ENCODE measurements at regions not wholly inside any gene's neighbourhood (a gene's known extent, or its start where the extent isn't known, plus 50 kb on each side); places are given as distances from the start of the nearest gene placed in this dataset.
"Not testable (repeated sequence)": the region's sequence is repeated elsewhere in the genome, so short reads cannot be mapped to it uniquely, and the experiment has no call there.

DNA sequence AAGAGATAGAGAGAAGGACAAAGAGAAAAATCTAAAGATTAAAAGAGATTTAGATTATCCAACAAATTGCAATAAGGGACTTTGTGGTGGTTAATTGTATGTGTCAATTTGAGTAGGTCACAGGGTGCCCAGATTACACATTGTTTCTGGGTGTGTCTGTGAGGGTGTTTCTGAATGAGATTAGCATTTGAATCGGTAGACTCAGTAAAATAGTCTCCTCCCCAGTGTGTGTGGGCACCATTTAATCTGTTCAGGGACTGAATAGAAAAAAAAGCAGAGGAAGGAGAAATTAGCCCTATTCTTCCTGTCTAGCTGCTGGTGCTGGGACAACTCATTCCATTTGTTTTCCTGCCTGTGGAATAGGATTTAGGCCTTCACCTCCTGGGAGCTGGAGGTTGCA is 339.8 kb upstream of the EPHA4 start:
- FAIRE-seq: no peak

GRCh38 chr2:221911321-221911720 is 339.2 kb upstream of the EPHA4 start:
- FAIRE-seq: no peak

DNA sequence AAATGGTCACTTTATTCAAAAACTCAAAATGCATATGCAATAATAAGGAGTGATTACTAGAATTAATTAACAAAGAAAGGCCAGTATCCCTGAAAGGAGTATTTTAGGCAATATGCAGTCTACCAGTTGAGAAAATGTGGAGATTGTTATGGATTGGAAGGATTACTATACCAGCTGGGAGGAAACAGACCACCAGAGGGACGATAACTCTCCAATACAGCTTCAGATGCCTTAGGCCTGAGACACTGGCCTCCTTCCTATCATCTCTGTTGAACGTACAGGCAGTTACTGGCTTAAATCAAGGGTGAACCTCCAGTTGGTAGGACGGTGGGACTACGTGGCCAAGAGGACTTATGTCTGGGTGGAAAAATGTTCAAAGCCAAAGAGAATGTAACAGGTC is 336.4 kb upstream of the EPHA4 start:
- no peak for FAIRE-seq

GRCh38 chr2:221897718-221898117 is 325.6 kb upstream of the EPHA4 start:
- no peak for FAIRE-seq

GRCh38 chr2:221896505-221897151 is 324.5 kb upstream of the EPHA4 start:
- no peak for FAIRE-seq

DNA sequence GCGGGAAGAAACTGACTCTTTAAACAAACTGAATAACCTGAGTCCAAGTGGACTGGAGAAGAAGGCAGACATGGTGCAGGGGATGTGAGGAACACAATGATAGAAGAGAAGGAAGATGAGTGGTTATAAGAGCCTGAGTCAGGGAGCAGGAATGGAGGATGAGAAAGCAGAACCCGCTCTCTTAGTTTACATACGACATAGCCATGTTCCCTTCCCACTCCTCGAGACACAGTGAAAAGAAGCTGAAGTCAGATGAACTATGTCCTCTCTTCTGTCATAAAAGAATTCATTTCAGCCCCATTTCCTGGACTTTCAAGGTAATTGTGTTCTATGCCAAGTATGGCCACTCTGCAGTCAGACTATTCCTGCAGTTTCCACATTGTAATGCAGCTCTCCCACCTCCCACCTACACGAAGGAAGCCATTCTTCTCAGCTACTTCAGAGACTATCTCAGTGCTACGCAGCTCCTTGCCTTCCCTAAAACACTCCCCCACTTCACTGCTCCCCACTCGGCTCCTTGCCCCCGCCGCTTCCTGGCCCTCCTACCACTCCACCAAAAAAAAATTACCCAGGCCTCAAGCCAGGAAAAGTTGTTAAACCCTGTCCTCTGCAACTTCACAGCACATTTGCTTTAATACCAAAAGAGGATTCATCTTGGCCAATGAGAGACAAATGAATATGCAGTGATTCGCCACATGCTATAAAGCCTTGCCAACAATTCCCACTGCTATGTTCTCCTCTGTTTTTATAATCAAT is 323.4 kb upstream of the EPHA4 start:
- no peak for FAIRE-seq

- no peak for FAIRE-seq
These were observed 321.4 kb upstream of the EPHA4 start for GRCh38 chr2:221893501-221893900.

- FAIRE-seq: not testable (repeated sequence)
These were observed 319.9 kb upstream of the EPHA4 start for GRCh38 chr2:221892006-221892405.

DNA sequence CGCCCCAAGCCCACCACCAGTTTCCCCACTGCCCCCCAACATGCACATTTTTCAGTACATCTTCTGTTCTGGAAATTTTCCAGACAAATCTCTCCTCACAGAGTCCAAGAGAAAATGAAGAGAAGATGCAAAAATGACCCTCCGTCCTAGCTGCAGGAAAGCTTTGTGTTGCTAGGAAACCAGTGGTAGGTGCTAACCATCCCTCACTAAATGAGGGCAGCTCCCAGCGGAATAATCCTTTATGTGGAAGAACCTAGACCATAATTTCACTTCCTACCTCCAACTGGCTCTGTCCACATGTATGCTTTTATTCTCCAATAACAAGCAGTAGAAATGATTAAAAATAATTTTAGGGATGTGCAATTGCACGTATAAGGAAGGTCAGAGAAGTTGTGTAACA is 311.9 kb upstream of the EPHA4 start:
- no peak for FAIRE-seq

DNA sequence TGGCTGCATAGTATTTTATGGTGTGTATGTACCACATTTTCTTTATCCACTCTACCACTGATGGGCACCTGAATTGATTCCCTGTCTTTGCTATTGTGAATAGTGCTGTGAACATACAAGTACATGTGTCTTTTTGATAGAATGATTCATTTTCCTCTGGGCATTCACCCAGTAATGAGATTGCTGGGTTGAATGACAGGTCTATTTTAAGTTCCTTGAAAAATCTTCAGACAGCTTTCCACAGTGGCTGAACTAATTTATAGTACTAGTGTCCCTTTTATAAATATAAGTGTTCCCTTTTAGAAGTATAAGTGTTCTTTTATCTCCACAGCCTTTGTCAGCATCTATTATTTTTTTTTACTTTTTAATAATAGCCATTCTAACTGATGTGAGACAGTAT is 303.9 kb upstream of the EPHA4 start:
- no peak for FAIRE-seq

GRCh38 chr2:221874444-221874843 is 302.3 kb upstream of the EPHA4 start:
- no peak for FAIRE-seq

DNA sequence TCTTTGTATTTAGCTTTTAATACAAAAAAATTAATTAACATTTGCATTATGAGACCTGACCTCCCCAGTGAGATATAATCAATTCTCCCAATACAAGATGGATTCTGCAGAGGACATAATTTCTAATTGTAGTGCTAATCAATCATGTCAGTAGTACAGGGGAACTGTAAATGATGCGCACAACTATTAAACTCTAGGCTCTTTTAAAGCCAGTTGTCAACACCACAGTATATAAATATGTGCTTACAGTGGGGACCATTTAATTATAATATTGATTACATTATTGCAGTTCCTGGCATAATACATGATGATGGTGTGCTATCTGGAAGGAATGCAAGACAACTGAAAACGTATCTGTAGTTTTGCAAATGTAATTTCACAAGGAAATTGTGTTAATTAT is 285.6 kb upstream of the EPHA4 start:
- no peak for FAIRE-seq

GRCh38 chr2:221853297-221853696 is 281.2 kb upstream of the EPHA4 start:
- no peak for FAIRE-seq

DNA sequence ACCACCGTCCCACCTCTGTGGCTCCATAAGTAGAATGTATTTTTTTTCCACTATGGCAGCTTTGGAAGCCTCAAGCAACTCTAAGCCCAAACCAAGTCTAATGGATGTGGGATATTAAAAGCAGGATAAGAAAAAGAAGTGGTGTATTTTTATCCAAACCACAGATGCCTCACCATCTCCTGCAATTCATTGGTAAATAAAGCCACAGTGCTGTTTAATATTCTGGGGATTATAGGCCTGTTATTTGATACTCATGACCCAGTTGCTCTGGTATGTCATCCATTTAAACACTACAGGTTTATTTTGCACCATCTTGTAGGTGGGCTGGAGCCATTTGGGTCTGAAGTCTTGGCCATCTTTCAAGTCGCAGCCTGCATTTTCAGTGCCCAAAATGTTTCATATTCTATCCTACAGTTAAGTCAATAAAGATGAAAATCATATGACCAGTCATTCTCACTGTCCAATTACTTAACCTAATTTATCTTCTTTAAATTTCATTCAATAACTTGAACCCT is 279.5 kb upstream of the EPHA4 start:
- no peak for FAIRE-seq

DNA sequence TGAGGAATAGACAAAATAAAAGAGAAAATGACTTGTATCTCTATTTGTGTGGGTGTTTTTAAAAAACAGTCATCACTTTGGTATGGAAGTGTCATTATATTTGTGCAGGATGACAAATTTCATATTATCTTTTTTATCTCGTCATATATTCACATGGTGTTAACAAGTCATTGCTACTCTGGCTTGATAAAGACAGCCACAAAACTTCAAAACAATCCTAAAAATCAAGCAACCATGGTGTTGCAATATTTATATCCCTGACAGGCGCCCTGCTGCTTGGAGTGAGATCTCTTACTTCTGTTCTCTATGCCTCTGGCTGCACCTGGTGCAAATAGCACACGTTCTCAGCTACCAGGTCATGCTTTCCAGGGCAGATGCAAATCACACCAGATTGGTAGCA is 278.0 kb upstream of the EPHA4 start:
- FAIRE-seq: no peak

GRCh38 chr2:221848286-221848685 is 276.2 kb upstream of the EPHA4 start:
- no peak for FAIRE-seq

DNA sequence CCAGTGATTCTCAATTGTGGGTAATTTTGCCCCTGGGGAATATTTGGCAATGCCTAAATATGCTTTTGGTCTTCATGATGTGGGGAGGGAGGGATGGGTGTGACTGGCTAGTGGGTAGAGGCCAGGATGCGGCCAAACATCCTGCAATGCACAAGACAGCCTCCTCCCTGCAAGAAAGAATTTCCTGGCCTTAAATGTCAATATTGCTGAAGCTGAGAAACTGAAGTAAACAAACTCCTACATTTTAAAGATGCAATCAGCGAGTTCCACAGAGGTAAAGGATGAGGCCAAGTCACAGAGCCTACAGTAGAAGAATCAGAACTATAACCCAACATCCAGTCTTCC is 272.9 kb upstream of the EPHA4 start:
- no peak for FAIRE-seq

- FAIRE-seq: no peak
These were observed 272.3 kb upstream of the EPHA4 start for GRCh38 chr2:221844212-221845020.

GRCh38 chr2:221836095-221836494 is 264.0 kb upstream of the EPHA4 start:
- FAIRE-seq: no peak

DNA sequence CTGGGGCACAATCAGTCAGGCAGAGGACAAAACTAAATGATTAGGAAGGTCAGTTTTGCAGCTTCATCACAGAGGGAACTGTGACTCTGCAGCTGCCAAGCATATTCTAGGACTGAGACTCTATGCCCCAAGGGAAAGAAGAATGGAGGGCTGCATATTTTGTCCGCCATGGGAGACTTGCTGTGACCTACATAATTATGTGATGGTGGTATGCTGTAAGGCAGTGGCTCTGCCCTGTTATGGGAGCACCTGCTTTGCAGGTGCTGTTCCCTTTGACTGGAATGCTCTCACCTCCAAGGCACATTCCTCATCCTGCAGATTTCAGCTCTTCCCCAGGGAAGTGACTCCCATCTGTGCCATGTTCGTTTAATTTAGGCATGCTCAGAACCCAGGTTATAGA is 261.9 kb upstream of the EPHA4 start:
- FAIRE-seq: no peak

GRCh38 chr2:221831051-221831450 is 258.9 kb upstream of the EPHA4 start:
- no peak for FAIRE-seq

DNA sequence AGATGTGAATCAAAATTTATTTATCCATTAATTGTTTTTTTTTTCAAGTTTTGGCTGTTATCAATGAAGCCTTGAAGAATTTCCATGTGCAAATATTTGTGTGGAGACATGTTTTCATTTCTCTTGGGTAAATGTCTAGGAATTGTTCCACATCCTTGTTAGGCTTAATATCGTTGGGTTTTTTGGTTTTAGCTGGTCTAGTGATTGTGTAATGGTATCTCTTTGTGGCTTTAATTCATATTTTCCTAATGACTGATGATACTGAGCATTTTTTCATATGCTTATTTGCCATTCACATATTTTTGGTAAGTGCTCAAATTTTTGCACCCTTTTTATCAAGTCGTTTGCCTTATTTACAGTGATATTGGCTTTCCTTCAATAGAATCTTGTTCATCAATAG is 250.3 kb upstream of the EPHA4 start:
- no peak for FAIRE-seq

DNA sequence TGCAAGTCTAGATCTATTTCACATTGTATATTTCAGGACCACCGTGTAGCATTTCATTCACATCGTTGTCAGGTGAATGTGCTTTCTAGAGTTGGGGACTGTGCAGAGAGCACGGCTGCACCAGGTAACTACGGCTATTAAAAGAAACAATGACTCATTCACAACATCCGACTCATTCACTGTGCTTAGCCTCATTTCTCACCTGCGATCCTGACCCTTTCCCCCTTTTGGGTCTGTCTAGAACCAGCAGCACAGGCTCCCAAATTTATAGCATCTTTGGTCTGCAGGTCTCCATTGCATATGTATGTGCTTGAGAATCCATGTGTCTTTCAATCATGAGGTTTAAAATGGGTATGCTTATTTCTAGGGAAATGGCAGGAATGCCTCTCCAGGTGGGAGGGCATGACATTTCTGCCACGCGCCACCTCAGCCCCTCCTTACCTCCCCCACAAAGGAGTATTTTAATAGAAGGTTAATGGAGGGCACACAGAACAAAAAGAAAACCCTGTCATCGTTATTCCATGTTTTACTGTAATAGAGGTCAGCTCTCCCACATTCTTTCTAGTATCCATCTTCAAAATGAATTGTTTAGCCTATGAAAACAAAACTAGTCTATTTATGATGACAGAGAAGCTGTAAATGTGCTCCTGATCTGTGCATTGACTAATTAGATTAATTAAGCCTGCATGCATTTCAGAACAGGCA is 246.7 kb upstream of the EPHA4 start:
- FAIRE-seq: no peak
